ENCODE measurements at regions not wholly inside any gene's neighbourhood (a gene's known extent, or its start where the extent isn't known, plus 50 kb on each side); places are given as distances from the start of the nearest gene placed in this dataset.

- Histone ChIP-seq H4K91ac (ENCODE audit: insufficient read length, low read depth, low read length) (no peak overlapping the region), H3K79me2 (ENCODE audit: insufficient read depth, low read length) (no peaks in the 10 kb centered on the region), H3K79me1 (ENCODE audit: insufficient read depth, low read depth, low read length, poor library complexity, severe bottlenecking) (no peaks in the 10 kb centered on the region), H2BK12ac (ENCODE audit: insufficient read length, low read depth, low read length) (no peak overlapping the region), H3K27me3 (ENCODE audit: insufficient read depth, low read length) (peaks cover 24% of the 10 kb centered on the region), H4K8ac (replicated peaks; ENCODE audit: insufficient read length, low read depth, low read length) (no peak overlapping the region), H3K23ac (ENCODE audit: insufficient read length, low read depth, low read length) (no peak overlapping the region), H3K4me2 (ENCODE audit: insufficient read depth, insufficient read length, low read length) (no peak overlapping the region), H3K4me1 (ENCODE audit: insufficient read depth, low read length) (no peaks in the 10 kb centered on the region), H3K14ac (ENCODE audit: insufficient read depth, low read length) (no peak overlapping the region), H3K27ac (ENCODE audit: insufficient read length, low read depth, low read length) (no peak overlapping the region), H3K23me2 (ENCODE audit: insufficient read length, low read depth, low read length, poor library complexity, severe bottlenecking) (no peaks in the 10 kb centered on the region), H4K20me1 (ENCODE audit: control insufficient read depth, insufficient read depth, insufficient read length) (no peaks in the 10 kb centered on the region), H3K9ac (ENCODE audit: extremely low read depth, insufficient read length, low read length) (no peak overlapping the region), H2BK5ac (ENCODE audit: insufficient read length, low read length) (no peak overlapping the region), H3K4ac (ENCODE audit: low read depth, low read length) (no peak overlapping the region), H4K5ac (ENCODE audit: insufficient read length, low read depth, low read length) (no peak overlapping the region), H3K56ac (ENCODE audit: insufficient read length, low read depth, low read length) (no peak overlapping the region), H2BK120ac (ENCODE audit: low read depth, low read length, poor library complexity, severe bottlenecking) (no peak overlapping the region), H3T11ph (ENCODE audit: low read length) (no peak overlapping the region), H2AFZ (ENCODE audit: low read length) (no peak overlapping the region), H2BK20ac (ENCODE audit: low read depth, low read length, poor library complexity, severe bottlenecking) (no peak overlapping the region), H2AK5ac (ENCODE audit: insufficient read length, low read length) (no peak overlapping the region), H3K9me3 (ENCODE audit: control insufficient read depth, low read depth, low read length) (no peaks in the 10 kb centered on the region), H3K18ac (ENCODE audit: insufficient read length, low read depth, low read length) (no peak overlapping the region), H2BK15ac (ENCODE audit: low read depth, low read length) (no peak overlapping the region)
- DNase-seq, result no peak
- Mint-ChIP-seq H3K9me3 (peaks cover 36 to 49% of the 10 kb centered on the region in 2 experiments), H3K4me1 (no peaks in the 10 kb centered on the region), H3K27me3 (ENCODE audit: low read depth) (peaks cover 98% of the 10 kb centered on the region), H3K27ac (no peak overlapping the region), H3K4me3 (no peak overlapping the region), H3K36me3 (ENCODE audit: insufficient read depth in 1 of 3, low read depth in 3 of 3) (peaks cover 0 to 9% (median 2%) of the 10 kb centered on the region in 3 experiments; a peak in 2 of 7 replicates)
- no peak for TF ChIP-seq CTCF (conservative IDR thresholded peaks at IDR 0.05)
These were observed 51.4 kb upstream of the MAP9 start for GRCh38 chr4:155428128-155428527.

Measured in H9 (cell line).